Keratinocyte (primary cell): ENCODE measurements at regions not wholly inside any gene's neighbourhood (a gene's known extent, or its start where the extent isn't known, plus 50 kb on each side); places are given as distances from the start of the nearest gene placed in this dataset.
"Not testable (repeated sequence)": the region's sequence is repeated elsewhere in the genome, so short reads cannot be mapped to it uniquely, and the experiment has no call there.

ENCODE experiments used
- DNase-seq: peaks from one replicate; pipeline ENCODE4 v3.0.0-alpha.2; 2011; ENCODE audit warnings: low read depth, missing footprints, low spot score
- FAIRE-seq: peaks from 2 replicates; lab custom pipeline; 2011; peaks lifted over from hg19 to GRCh38; lab: Jason Lieb, UNC
- H2AFZ ChIP-seq: 2 replicates; pipeline ENCODE4 v1.6.0; 2012; ENCODE audit warnings: low read length, control low read depth, inconsistent platforms; ENCODE audit not compliant: control insufficient read depth
- H3K27ac ChIP-seq: 2 replicates; pipeline ENCODE4 v1.5.1; 2011; ENCODE audit warnings: low read length; ENCODE audit not compliant: control insufficient read depth, insufficient read depth
- H3K27me3 ChIP-seq: 3 replicates; pipeline ENCODE4 v1.6.0; 2011; ENCODE audit warnings: low read length; ENCODE audit not compliant: control insufficient read depth, insufficient read depth; ENCODE audit errors: extremely low read depth
- H3K36me3 ChIP-seq, 2 experiments: 2 replicates in 1 of 2; 3 replicates in 1 of 2; pipeline ENCODE4 v1.5.1; 2011; ENCODE audit warnings: low read length in 2 of 2, mild to moderate bottlenecking in 1 of 2; ENCODE audit not compliant: control insufficient read depth in 2 of 2, insufficient read depth in 2 of 2; ENCODE audit errors: extremely low read depth in 1 of 2
- H3K4me1 ChIP-seq: 3 replicates; pipeline ENCODE4 v1.5.1; 2011; ENCODE audit warnings: low read length; ENCODE audit not compliant: control insufficient read depth, insufficient read depth; ENCODE audit errors: extremely low read depth
- H3K4me2 ChIP-seq: 3 replicates; pipeline ENCODE4 v1.6.0; 2011; ENCODE audit warnings: low read depth, low read length; ENCODE audit not compliant: control insufficient read depth, insufficient read depth; ENCODE audit errors: extremely low read depth
- H3K4me3 ChIP-seq, 3 experiments: fragments of 200-600 bp in 1 of 3; sonication (generic) in 1 of 3; 2 replicates in 2 of 3; 3 replicates in 1 of 3; pipeline ENCODE4 v1.5.1; 2011 to 2016; ENCODE audit warnings: low read length in 3 of 3, mild to moderate bottlenecking in 3 of 3, control low read depth in 2 of 3, inconsistent platforms in 1 of 3, low read depth in 1 of 3, mixed read lengths in 1 of 3, mixed run types in 1 of 3, moderate library complexity in 1 of 3; ENCODE audit not compliant: control insufficient read depth in 2 of 3, insufficient read depth in 2 of 3; ENCODE audit errors: extremely low read depth in 1 of 3
- H3K79me2 ChIP-seq: 2 replicates; pipeline ENCODE4 v1.6.0; 2012; ENCODE audit warnings: low read length; ENCODE audit not compliant: control insufficient read depth, insufficient read depth
- H3K9ac ChIP-seq: 3 replicates; pipeline ENCODE4 v1.6.0; 2011; ENCODE audit warnings: low read length; ENCODE audit not compliant: control insufficient read depth, insufficient read depth; ENCODE audit errors: extremely low read depth
- H3K9me1 ChIP-seq: 3 replicates; pipeline ENCODE4 v1.6.0; 2011; ENCODE audit warnings: low read length; ENCODE audit not compliant: control insufficient read depth, insufficient read depth; ENCODE audit errors: extremely low read depth
- H3K9me3 ChIP-seq: 2 replicates; pipeline ENCODE4 v1.5.1; 2012; ENCODE audit warnings: low read depth, low read length; ENCODE audit not compliant: control insufficient read depth
- H4K20me1 ChIP-seq: 3 replicates; pipeline ENCODE4 v1.6.0; 2011; ENCODE audit warnings: low read length; ENCODE audit not compliant: control insufficient read depth, insufficient read depth; ENCODE audit errors: extremely low read depth
- EZH2 ChIP-seq: IDR thresholded peaks from one replicate; pipeline ENCODE4 v1.6.1; 2012; ENCODE audit warnings: inconsistent platforms, mild to moderate bottlenecking, low read length, moderate library complexity
- dilution Hi-C: fragments of 300-500 bp; cut with MboI; formaldehyde crosslinking; loops from one replicate; pipeline ENCODE4 v1.7.0; 2020; ENCODE audit warnings: low sequenced_read_pairs; ENCODE audit not compliant: extremely low pct_ligation_motif_present
- TF ChIP-seq, protein P1 (sequence below), 3 experiments: IDR thresholded peaks in 1 of 3; conservative IDR thresholded peaks in 1 of 3; optimal IDR thresholded peaks in 1 of 3; 2 replicates in 2 of 3; 3 replicates in 1 of 3; pipeline versions ENCODE3 to v1.5.1; 2011; ENCODE audit warnings: low read length in 3 of 3, mild to moderate bottlenecking in 3 of 3, moderate library complexity in 2 of 3, control low read depth in 1 of 3, inconsistent platforms in 1 of 3; ENCODE audit not compliant: insufficient read depth in 2 of 3; ENCODE audit errors: extremely low read depth in 1 of 3

DNA sequence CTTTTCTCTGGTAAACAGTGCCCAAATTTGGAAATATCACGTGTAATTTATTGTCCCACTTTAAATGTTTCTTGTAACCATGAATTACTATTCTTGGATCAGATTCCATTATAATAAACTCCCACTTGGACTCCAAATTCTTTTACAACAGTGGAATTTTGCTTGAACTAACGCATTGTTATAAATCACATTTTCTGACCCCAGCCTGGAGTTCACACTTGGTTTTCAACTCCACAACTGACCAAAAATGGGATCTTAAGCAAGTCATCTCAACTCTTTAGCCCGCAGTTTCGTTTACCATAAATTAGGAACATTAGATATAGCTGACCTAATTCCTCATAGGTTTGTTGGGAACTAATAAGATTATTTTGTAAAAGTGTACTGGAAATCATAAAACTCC, 336.8 kb upstream of the NCAM1 start:
- Histone ChIP-seq H3K4me3 (no peak overlapping the region), H3K36me3 (no peaks in the 10 kb centered on the region), H3K27me3 (no peaks in the 10 kb centered on the region), H3K4me1 (peaks cover 18% of the 10 kb centered on the region), H3K9me1 (no peaks in the 10 kb centered on the region), H4K20me1 (no peaks in the 10 kb centered on the region), H3K27ac (no peak overlapping the region), H3K79me2 (no peaks in the 10 kb centered on the region), H3K9me3 (no peaks in the 10 kb centered on the region), H2AFZ (no peak overlapping the region), H3K4me2 (no peak overlapping the region), H3K9ac (no peak overlapping the region)
- no peak for TF ChIP-seq EZH2
- TF ChIP-seq, protein P1, sequence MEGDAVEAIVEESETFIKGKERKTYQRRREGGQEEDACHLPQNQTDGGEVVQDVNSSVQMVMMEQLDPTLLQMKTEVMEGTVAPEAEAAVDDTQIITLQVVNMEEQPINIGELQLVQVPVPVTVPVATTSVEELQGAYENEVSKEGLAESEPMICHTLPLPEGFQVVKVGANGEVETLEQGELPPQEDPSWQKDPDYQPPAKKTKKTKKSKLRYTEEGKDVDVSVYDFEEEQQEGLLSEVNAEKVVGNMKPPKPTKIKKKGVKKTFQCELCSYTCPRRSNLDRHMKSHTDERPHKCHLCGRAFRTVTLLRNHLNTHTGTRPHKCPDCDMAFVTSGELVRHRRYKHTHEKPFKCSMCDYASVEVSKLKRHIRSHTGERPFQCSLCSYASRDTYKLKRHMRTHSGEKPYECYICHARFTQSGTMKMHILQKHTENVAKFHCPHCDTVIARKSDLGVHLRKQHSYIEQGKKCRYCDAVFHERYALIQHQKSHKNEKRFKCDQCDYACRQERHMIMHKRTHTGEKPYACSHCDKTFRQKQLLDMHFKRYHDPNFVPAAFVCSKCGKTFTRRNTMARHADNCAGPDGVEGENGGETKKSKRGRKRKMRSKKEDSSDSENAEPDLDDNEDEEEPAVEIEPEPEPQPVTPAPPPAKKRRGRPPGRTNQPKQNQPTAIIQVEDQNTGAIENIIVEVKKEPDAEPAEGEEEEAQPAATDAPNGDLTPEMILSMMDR (optimal IDR thresholded peaks at IDR 0.05 in 1 of 3, IDR thresholded peaks at IDR 0.05 in 1 of 3, conservative IDR thresholded peaks at IDR 0.05 in 1 of 3; ENCODE audit: extremely low read depth in 1 of 3, insufficient read depth in 2 of 3, low read length in 3 of 3) = no peak
- no peak for DNase-seq
- no peak for FAIRE-seq
- dilution Hi-C loops = no loop called here

DNA sequence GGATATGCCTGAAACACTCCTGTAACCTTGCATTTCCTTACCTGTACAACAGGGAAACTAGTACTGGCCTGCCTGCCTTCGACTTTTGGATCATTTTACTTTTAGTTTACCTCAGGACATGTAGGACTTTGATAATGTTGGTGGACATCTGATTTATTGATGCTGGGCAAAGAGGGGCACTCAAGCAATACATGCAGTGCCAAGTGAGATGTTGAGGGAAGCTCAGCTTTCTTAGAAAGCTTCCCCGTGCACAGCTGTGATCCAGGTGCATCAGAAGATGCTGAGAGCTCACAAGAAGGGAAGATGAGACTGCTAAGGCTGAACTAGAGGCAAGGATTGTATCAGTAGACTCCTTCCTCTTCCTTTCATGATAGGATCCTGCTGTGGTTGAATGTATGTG, 336.2 kb upstream of the NCAM1 start:
- H3K36me3 ChIP-seq, H3K27ac ChIP-seq, H3K9me1 ChIP-seq, H3K4me3 ChIP-seq, dilution Hi-C loops, H3K79me2 ChIP-seq, H3K4me2 ChIP-seq, DNase-seq, H4K20me1 ChIP-seq, H3K9ac ChIP-seq, H3K27me3 ChIP-seq, H2AFZ ChIP-seq, H3K9me3 ChIP-seq: not testable (repeated sequence)
- peak; percentile 36 for FAIRE-seq
- peaks cover 18% of the 10 kb centered on the region for H3K4me1 ChIP-seq

DNA sequence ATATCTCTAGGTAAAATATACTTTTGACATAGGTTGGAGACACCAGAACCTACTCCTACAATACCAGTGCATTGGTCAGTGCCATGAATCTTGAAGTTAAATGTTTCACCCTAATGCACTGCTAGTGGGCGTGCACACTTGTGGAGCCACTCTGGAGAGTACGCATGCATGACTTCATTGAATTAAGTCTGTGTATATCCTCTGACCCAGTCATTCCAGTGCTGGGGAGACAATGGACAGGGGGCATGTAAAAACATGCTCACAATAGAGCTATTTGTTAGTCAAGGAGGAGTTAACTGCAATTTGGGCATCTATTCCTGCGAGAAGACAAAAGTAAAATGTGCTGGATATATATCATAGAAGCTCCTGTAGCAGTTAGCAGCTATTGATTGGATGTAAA, 335.4 kb upstream of the NCAM1 start:
- Histone ChIP-seq H3K27me3 (no peaks in the 10 kb centered on the region), H3K27ac (no peak overlapping the region), H3K36me3 (no peaks in the 10 kb centered on the region), H3K9me3 (no peaks in the 10 kb centered on the region), H3K9ac (no peak overlapping the region), H3K79me2 (no peaks in the 10 kb centered on the region), H2AFZ (no peak overlapping the region), H4K20me1 (no peaks in the 10 kb centered on the region), H3K9me1 (no peaks in the 10 kb centered on the region), H3K4me3 (no peak overlapping the region), H3K4me2 (no peak overlapping the region), H3K4me1 (peaks cover 12% of the 10 kb centered on the region)
- TF ChIP-seq, protein P1 (optimal IDR thresholded peaks at IDR 0.05 in 1 of 3, IDR thresholded peaks at IDR 0.05 in 1 of 3, conservative IDR thresholded peaks at IDR 0.05 in 1 of 3; ENCODE audit: extremely low read depth in 1 of 3, insufficient read depth in 2 of 3, low read length in 3 of 3) = no peak
- TF ChIP-seq EZH2 = no peak
- peak; percentile 46 for FAIRE-seq
- peak; percentile 26 for DNase-seq
- dilution Hi-C loops = no loop called here
